Endothelial cell of umbilical vein (primary cell): ENCODE measurements at regions not wholly inside any gene's neighbourhood (a gene's known extent, or its start where the extent isn't known, plus 50 kb on each side); places are given as distances from the start of the nearest gene placed in this dataset.

Experiments used
- BruUV-seq: library from RNA; stranded (reverse); fragments of 400-500 nt; replicated peaks from 2 replicates; lab custom pipeline; 2021; lab: Mats Ljungman, UMichigan
- CTCF ChIA-PET: fragments of 300-600, 350-600 bp; sonication (Branson Sonifier 250); formaldehyde crosslinking; loops from one replicate; lab custom pipeline; 2021; ENCODE audit warnings: antibody characterized with exemption, inconsistent platforms; lab: Charles Lee
- POLR2A ChIA-PET: fragments of 300-600, 350-600 bp; sonication (Branson Sonifier 250); formaldehyde crosslinking; loops from one replicate; lab custom pipeline; 2021; ENCODE audit warnings: antibody characterized with exemption, inconsistent platforms; lab: Charles Lee
- DNase-seq: peaks from one replicate; pipeline ENCODE4 v3.0.0-alpha.2; 2011; ENCODE audit warnings: low read depth, low spot score
- FAIRE-seq: peaks from 2 replicates; lab custom pipeline; 2011; peaks lifted over from hg19 to GRCh38; lab: Jason Lieb, UNC
- H2AFZ ChIP-seq: 2 replicates; pipeline ENCODE4 v1.6.0; 2012; ENCODE audit warnings: low read depth, low read length, control low read depth, inconsistent platforms
- H3K27ac ChIP-seq: 2 replicates; pipeline ENCODE4 v1.5.1; 2011; ENCODE audit warnings: low read depth, mild to moderate bottlenecking, control low read depth, low read length, moderate library complexity; ENCODE audit not compliant: insufficient read depth
- H3K27me3 ChIP-seq, 2 experiments: 2 replicates each; pipeline versions ENCODE4 v1.6.0 to v1.6.1; 2011; ENCODE audit warnings: low read length in 2 of 2, mixed read lengths in 1 of 2; ENCODE audit not compliant: control insufficient read depth in 2 of 2, insufficient read depth in 2 of 2
- H3K36me3 ChIP-seq, 2 experiments: 2 replicates in 1 of 2; 3 replicates in 1 of 2; pipeline ENCODE4 v1.5.1; 2011; ENCODE audit warnings: low read length in 2 of 2, mild to moderate bottlenecking in 1 of 2, moderate library complexity in 1 of 2; ENCODE audit not compliant: control insufficient read depth in 2 of 2, insufficient read depth in 2 of 2; ENCODE audit errors: extremely low read depth in 1 of 2
- H3K4me1 ChIP-seq: 3 replicates; pipeline ENCODE4 v1.5.1; 2011; ENCODE audit warnings: mild to moderate bottlenecking, low read length; ENCODE audit not compliant: control insufficient read depth, insufficient read depth; ENCODE audit errors: extremely low read depth
- H3K4me2 ChIP-seq: 2 replicates; pipeline ENCODE4 v1.6.1; 2011; ENCODE audit warnings: low read length, control low read depth, mixed read lengths; ENCODE audit not compliant: insufficient read depth
- H3K4me3 ChIP-seq, 3 experiments: fragments of 200-600 bp in 1 of 3; sonication (generic), shearing (Covaris generic) in 1 of 3; replicated peaks in 1 of 3; 2 replicates each; pipeline ENCODE4 v1.5.1; 2011 to 2016; ENCODE audit warnings: control low read depth in 3 of 3, low read length in 3 of 3, mild to moderate bottlenecking in 2 of 3, inconsistent platforms in 1 of 3, low read depth in 1 of 3, moderate library complexity in 1 of 3; ENCODE audit not compliant: insufficient read depth in 1 of 3
- H3K79me2 ChIP-seq: 2 replicates; pipeline ENCODE4 v1.6.0; 2012; ENCODE audit warnings: low read length, inconsistent platforms; ENCODE audit not compliant: control insufficient read depth, insufficient read depth
- H3K9ac ChIP-seq: replicated peaks from 2 replicates; pipeline ENCODE3; 2011; ENCODE audit warnings: low read length, control low read depth; ENCODE audit not compliant: insufficient read depth; ENCODE audit errors: extremely low read depth
- H3K9me1 ChIP-seq: replicated peaks from 3 replicates; pipeline ENCODE4 v1.6.0; 2011; ENCODE audit warnings: mild to moderate bottlenecking, low read length; ENCODE audit not compliant: control insufficient read depth, insufficient read depth; ENCODE audit errors: extremely low read depth
- H3K9me3 ChIP-seq: replicated peaks from 2 replicates; pipeline ENCODE4 v1.5.1; 2012; ENCODE audit warnings: low read length, inconsistent platforms; ENCODE audit not compliant: control insufficient read depth, insufficient read depth
- H4K20me1 ChIP-seq: replicated peaks from 2 replicates; pipeline ENCODE3; 2011; ENCODE audit warnings: mild to moderate bottlenecking, low read length; ENCODE audit not compliant: control insufficient read depth, insufficient read depth; ENCODE audit errors: extremely low read depth
- CTCF ChIP-seq, 2 donors: IDR thresholded peaks; 1 replicate in 1 of 2; 2 replicates in 1 of 2; pipeline ENCODE4 v1.5.1; 2011; ENCODE audit warnings: low read length in 2 of 2, mild to moderate bottlenecking in 2 of 2, moderate library complexity in 2 of 2, control low read depth in 1 of 2, inconsistent platforms in 1 of 2, low read depth in 1 of 2; ENCODE audit not compliant: insufficient read depth in 1 of 2; ENCODE audit errors: extremely low read depth in 1 of 2
- EZH2 ChIP-seq: IDR thresholded peaks from 2 replicates; pipeline ENCODE4 v1.6.1; 2012; ENCODE audit warnings: borderline replicate concordance, low read depth, mild to moderate bottlenecking, moderate library complexity, low read length, inconsistent platforms; ENCODE audit not compliant: severe bottlenecking
- FOS ChIP-seq: IDR thresholded peaks from 2 replicates; pipeline ENCODE4 v1.6.1; 2011; ENCODE audit warnings: mild to moderate bottlenecking, low read length, moderate library complexity, borderline replicate concordance; ENCODE audit not compliant: insufficient read depth
- GATA2 ChIP-seq: IDR thresholded peaks from 2 replicates; pipeline ENCODE4 v1.7.0; 2011; ENCODE audit warnings: low read depth, mild to moderate bottlenecking, moderate library complexity, mixed read lengths, low read length; ENCODE audit not compliant: insufficient read length, insufficient read depth
- JUN ChIP-seq: IDR thresholded peaks from 2 replicates; pipeline ENCODE4 v1.6.1; 2011; ENCODE audit warnings: borderline replicate concordance, low read depth; ENCODE audit not compliant: insufficient read length, insufficient read depth
- MAX ChIP-seq: IDR thresholded peaks from 2 replicates; pipeline ENCODE4 v1.6.1; 2011; ENCODE audit not compliant: insufficient read depth, insufficient read length
- MYC ChIP-seq: IDR thresholded peaks from one replicate; pipeline ENCODE4 v1.6.1; 2011; ENCODE audit warnings: mild to moderate bottlenecking, low read depth, low read length
- POLR2A ChIP-seq: IDR thresholded peaks from 2 replicates; pipeline ENCODE4 v1.6.1; 2012; ENCODE audit warnings: low read depth, mild to moderate bottlenecking, control low read depth, low read length
- POLR2AphosphoS5 ChIP-seq: IDR thresholded peaks from 2 replicates; pipeline ENCODE4 v1.6.1; 2012; ENCODE audit warnings: low read depth, mild to moderate bottlenecking, control low read depth, low read length, moderate library complexity; ENCODE audit not compliant: insufficient read depth
- dilution Hi-C: fragments of 300-500 bp; cut with MboI; formaldehyde crosslinking; loops from one replicate; pipeline ENCODE4 v1.15.0; 2019; ENCODE audit warnings: low sequenced_read_pairs; ENCODE audit not compliant: extremely low pct_ligation_motif_present
- intact Hi-C: fragments of 100-400 bp; cut with micrococcal nuclease; formaldehyde crosslinking; loops from one replicate; pipeline ENCODE4 v1.10.0; 2022

GRCh38 chr16:35565626-35566025 is 2106.2 kb downstream of the TP53TG3F start:
- no peaks in the 10 kb centered on the region for H4K20me1 ChIP-seq
- H2AFZ ChIP-seq: no peak overlapping the region
- H3K9ac ChIP-seq: no peak overlapping the region
- no peak for DNase-seq
- H3K27ac ChIP-seq: no peak overlapping the region
- peaks cover 14% of the 10 kb centered on the region for H3K9me3 ChIP-seq
- H3K4me2 ChIP-seq: no peak overlapping the region
- H3K9me1 ChIP-seq: no peaks in the 10 kb centered on the region
- no peaks in the 10 kb centered on the region for H3K79me2 ChIP-seq
- ChIA-PET POLR2A (no interaction called here), CTCF (no interaction called here)
- no peak for FAIRE-seq
- no TSS peak for BruUV-seq
- no peak overlapping the region for H3K4me3 ChIP-seq
- intact Hi-C loops (no loop called here), dilution Hi-C loops (no loop called here)
- H3K4me1 ChIP-seq: no peaks in the 10 kb centered on the region
- H3K27me3 ChIP-seq: no peaks in the 10 kb centered on the region
- TF ChIP-seq JUN (no peak), POLR2AphosphoS5 (no peak), POLR2A (no peak), EZH2 (no peak), MAX (no peak), GATA2 (no peak), FOS (no peak), MYC (no peak), CTCF (IDR thresholded peaks at IDR 0.05; ENCODE audit: extremely low read depth in 1 of 2, insufficient read depth in 1 of 2, low read depth in 1 of 2, low read length in 2 of 2) (no peak)
- H3K36me3 ChIP-seq: no peaks in the 10 kb centered on the region
